BLaER1 (cell line): ENCODE measurements at regions not wholly inside any gene's neighbourhood (a gene's known extent, or its start where the extent isn't known, plus 50 kb on each side); places are given as distances from the start of the nearest gene placed in this dataset.
A peak's percentile ranks its signal among the peaks of the same experiment; 100 is the strongest.

Experiments used
- H3K27ac ChIP-seq: shearing (Covaris generic); formaldehyde crosslinking; 2 replicates; pipeline ENCODE4 v1.8.1; 2022
- H3K27me3 ChIP-seq: shearing (Covaris generic); formaldehyde crosslinking; 2 replicates; pipeline ENCODE4 v1.8.1; 2022
- H3K36me3 ChIP-seq: shearing (Covaris generic); formaldehyde crosslinking; 2 replicates; pipeline ENCODE4 v1.8.1; 2022
- H3K4me1 ChIP-seq: shearing (Covaris generic); formaldehyde crosslinking; 2 replicates; pipeline ENCODE4 v1.8.1; 2022
- H3K4me2 ChIP-seq: shearing (Covaris generic); formaldehyde crosslinking; 2 replicates; pipeline ENCODE4 v1.8.1; 2022
- H3K4me3 ChIP-seq: shearing (Covaris generic); formaldehyde crosslinking; 2 replicates; pipeline ENCODE4 v1.8.1; 2022
- H3K9ac ChIP-seq: shearing (Covaris generic); formaldehyde crosslinking; 2 replicates; pipeline ENCODE4 v1.8.1; 2022
- H3K9me3 ChIP-seq: shearing (Covaris generic); formaldehyde crosslinking; 2 replicates; pipeline ENCODE4 v1.8.1; 2022
- H4K20me1 ChIP-seq: shearing (Covaris generic); formaldehyde crosslinking; 2 replicates; pipeline ENCODE4 v1.8.1; 2022
- Cebpa-rat ChIP-seq: shearing (Covaris generic); IDR thresholded peaks from 2 replicates; pipeline ENCODE4 v1.8.1; 2022

DNA sequence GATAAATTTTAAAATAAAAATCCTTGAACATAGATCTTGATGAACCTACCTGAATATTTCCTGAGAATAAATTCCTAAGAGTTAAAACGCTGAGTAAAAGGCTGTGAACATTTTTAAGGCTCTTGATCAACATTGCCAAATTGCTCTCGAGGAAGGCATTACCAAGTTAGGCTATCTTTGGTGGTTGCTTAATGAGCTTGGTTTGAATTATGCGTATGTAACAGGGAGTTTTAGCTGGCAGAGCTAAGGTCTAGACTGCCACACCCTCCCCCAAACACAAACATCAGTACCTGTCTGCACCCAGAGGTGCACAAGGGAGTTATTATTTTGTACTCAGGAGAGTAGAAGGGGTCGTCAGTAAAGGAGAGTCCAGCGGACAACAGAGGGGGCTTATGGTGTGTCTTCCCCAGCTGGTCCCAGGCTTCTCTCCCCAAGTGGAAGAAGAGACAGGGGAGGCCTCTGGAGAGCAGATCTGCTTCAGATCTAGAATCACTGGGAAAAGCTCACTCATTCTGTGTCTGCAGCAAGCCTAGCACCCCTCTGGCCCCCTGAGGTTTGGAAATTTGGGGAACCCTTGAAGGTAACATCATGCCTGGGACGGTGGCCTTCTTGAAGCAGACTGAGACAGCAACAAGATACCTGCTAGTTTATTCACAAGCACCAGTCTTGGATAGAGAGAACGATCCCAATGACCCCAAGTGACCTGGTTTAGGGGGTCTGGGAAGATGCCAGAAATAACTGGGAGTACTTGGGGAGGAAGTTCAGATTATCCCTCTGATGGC lies 197.2 kb upstream of the ID2 start:
- H3K4me1 ChIP-seq, result peaks cover 93% of the 10 kb centered on the region
- peak overlapping the region; percentile 48 for H3K27ac ChIP-seq
- no peak for TF ChIP-seq Cebpa-rat
- no peaks in the 10 kb centered on the region for H3K9me3 ChIP-seq
- no peaks in the 10 kb centered on the region for H3K36me3 ChIP-seq
- no peak overlapping the region for H3K9ac ChIP-seq
- H4K20me1 ChIP-seq, result no peaks in the 10 kb centered on the region
- H3K27me3 ChIP-seq, result no peaks in the 10 kb centered on the region
- no peak overlapping the region for H3K4me3 ChIP-seq
- H3K4me2 ChIP-seq, result no peak overlapping the region

DNA sequence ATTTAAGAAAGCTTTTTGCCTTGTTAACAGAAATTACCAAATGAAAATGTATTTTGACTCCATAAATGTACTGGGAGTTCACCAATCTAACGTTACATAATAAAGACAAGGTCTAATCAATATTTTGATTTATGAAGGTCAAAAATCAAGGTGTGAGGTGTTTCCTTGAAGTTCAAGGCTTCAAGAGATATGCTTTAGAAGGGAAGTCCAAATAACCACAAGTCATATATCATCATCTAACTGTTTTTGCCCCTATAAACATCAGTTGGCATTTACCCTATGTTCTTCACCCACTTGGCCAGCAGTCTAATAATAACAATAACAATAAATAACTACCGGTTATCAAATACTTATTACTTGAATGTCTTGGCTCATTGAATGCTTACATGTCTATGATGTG lies 196.1 kb upstream of the ID2 start:
- Histone ChIP-seq H4K20me1 (no peaks in the 10 kb centered on the region), H3K4me1 (peaks cover 93% of the 10 kb centered on the region), H3K27ac (no peak overlapping the region), H3K9me3 (no peaks in the 10 kb centered on the region), H3K4me2 (peak overlapping the region; percentile 90), H3K9ac (no peak overlapping the region), H3K27me3 (no peaks in the 10 kb centered on the region), H3K4me3 (no peak overlapping the region), H3K36me3 (no peaks in the 10 kb centered on the region)
- TF ChIP-seq Cebpa-rat, result no peak

DNA sequence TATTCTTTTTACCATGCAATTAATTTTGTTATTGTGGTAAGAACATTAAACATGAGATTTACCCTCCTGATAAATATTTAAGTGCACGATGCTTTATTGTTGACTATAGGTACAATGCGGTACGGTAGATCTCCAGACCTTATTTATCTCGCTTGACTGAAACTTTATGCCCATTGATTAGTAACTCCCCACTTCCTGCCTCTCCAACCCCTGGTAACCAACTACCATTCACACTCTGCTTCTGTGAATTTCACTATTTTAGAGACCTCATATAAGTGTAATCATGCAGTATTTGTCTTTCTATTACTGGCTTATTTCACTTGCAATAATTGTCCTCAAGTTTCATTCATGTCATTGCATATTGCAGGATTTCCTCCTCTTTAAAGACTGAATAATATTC lies 195.7 kb upstream of the ID2 start:
- Histone ChIP-seq H3K4me1 (peaks cover 93% of the 10 kb centered on the region), H3K27me3 (no peaks in the 10 kb centered on the region), H3K9ac (no peak overlapping the region)

DNA sequence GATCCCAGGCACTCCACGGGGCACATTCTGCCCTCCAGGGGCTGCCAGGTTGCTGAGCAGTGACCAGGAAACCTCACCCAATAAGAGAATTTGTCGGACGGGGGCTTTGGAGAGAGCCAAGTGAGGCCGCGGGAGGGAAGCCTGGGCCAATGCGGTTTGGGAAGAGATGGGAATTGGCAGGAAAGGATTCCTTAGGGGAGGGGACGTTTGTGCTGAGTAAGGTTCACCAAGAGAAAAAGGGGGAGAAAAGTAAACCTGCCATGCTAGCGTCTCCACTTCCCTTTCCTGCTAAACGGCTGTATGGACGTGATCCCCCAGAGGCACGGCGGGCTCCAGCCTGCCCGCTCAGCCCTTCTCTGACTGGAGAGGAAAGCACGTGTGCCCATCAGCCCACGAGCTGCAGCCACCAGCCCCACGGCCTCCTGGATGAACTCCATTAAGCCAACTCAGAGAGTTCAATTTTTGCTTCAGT lies 194.4 kb upstream of the ID2 start:
- Histone ChIP-seq H3K27me3 (no peaks in the 10 kb centered on the region), H3K9ac (peak overlapping the region; percentile 63)

More for the DNA sequence above, 195.7 kb upstream of the ID2 start:
- Histone ChIP-seq H3K4me2 (peak overlapping the region; percentile 90), H3K27ac (no peak overlapping the region), H3K36me3 (no peaks in the 10 kb centered on the region), H3K9me3 (no peaks in the 10 kb centered on the region), H4K20me1 (no peaks in the 10 kb centered on the region), H3K4me3 (no peak overlapping the region)
- TF ChIP-seq Cebpa-rat, result no peak

GRCh38 chr2:8488001-8488738 lies 193.7 kb upstream of the ID2 start:
- Histone ChIP-seq H3K27ac (peak overlapping the region; percentile 89), H4K20me1 (no peaks in the 10 kb centered on the region), H3K4me2 (peak overlapping the region; percentile 90), H3K9ac (peak overlapping the region; percentile 63), H3K9me3 (no peaks in the 10 kb centered on the region), H3K36me3 (no peaks in the 10 kb centered on the region), H3K4me1 (peaks cover 78% of the 10 kb centered on the region), H3K27me3 (no peaks in the 10 kb centered on the region), H3K4me3 (peak overlapping the region; percentile 45)
- TF ChIP-seq Cebpa-rat, result 0 out of 2 replicates have a peak, but pooled peaks have one; percentile 39

More for the DNA sequence above, 194.4 kb upstream of the ID2 start:
- H3K36me3 ChIP-seq, result no peaks in the 10 kb centered on the region
- peak overlapping the region; percentile 89 for H3K27ac ChIP-seq
- peak overlapping the region; percentile 90 for H3K4me2 ChIP-seq
- H3K4me3 ChIP-seq, result peak overlapping the region; percentile 45
- peaks cover 85% of the 10 kb centered on the region for H3K4me1 ChIP-seq
- no peaks in the 10 kb centered on the region for H4K20me1 ChIP-seq
- no peak for TF ChIP-seq Cebpa-rat
- H3K9me3 ChIP-seq, result no peaks in the 10 kb centered on the region

DNA sequence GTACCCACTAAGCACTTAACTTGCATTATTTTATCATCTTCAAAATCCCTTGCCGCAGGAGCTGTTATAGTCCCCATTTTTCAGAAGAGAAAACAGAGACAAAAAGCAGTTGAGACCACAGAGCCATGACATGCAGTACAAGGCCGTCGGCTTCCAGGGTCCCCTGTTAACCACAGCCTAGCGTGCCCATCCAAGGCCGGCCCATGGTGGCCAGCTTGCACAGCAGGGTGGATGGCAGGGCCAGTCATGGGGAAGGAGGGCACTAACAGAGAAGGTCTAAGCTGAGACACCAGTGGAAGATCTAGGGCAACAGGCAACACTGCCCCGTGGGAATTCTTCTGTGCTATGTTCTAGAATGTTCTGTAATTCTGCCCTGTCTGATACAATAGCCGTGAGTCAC lies 192.6 kb upstream of the ID2 start:
- Histone ChIP-seq H3K4me1 (peaks cover 76% of the 10 kb centered on the region), H3K4me2 (peak overlapping the region; percentile 90), H3K9me3 (no peaks in the 10 kb centered on the region), H3K27me3 (no peaks in the 10 kb centered on the region), H3K4me3 (no peak overlapping the region), H3K36me3 (no peaks in the 10 kb centered on the region), H4K20me1 (no peaks in the 10 kb centered on the region), H3K9ac (no peak overlapping the region), H3K27ac (peak overlapping the region; percentile 89)
- TF ChIP-seq Cebpa-rat, result no peak

DNA sequence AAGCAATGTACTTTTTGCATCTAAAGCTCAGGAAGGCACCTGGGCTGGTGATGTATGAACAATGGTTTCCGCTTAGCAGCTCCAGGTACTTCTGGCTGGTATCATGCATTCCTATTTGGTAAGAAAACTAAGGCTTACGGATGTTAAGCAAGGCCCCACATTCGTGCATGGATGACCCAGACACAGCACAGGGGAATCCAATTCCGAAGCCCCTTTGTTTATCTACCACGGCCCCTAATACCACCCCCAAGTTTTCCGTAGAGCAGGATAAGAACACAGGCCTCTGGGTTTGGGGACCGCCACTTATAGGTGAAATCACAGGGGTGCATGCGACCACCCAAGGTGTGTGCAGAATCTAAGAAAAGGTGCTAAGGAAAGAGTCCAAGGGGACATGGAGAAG lies 192.1 kb upstream of the ID2 start:
- no peak for TF ChIP-seq Cebpa-rat
- H3K4me2 ChIP-seq, result peak overlapping the region; percentile 90
- no peak overlapping the region; the same call in 1 of the 2 replicates for H3K27ac ChIP-seq
- H3K9ac ChIP-seq, result no peak overlapping the region
- peaks cover 75% of the 10 kb centered on the region for H3K4me1 ChIP-seq
- no peaks in the 10 kb centered on the region for H3K27me3 ChIP-seq
- no peaks in the 10 kb centered on the region for H4K20me1 ChIP-seq
- no peak overlapping the region for H3K4me3 ChIP-seq
- H3K9me3 ChIP-seq, result no peaks in the 10 kb centered on the region
- no peaks in the 10 kb centered on the region for H3K36me3 ChIP-seq

- H4K20me1 ChIP-seq, result no peaks in the 10 kb centered on the region
- no peaks in the 10 kb centered on the region for H3K9me3 ChIP-seq
- H3K4me1 ChIP-seq, result peaks cover 70% of the 10 kb centered on the region
- peak overlapping the region; percentile 90 for H3K4me2 ChIP-seq
- H3K9ac ChIP-seq, result no peak overlapping the region
- no peak for TF ChIP-seq Cebpa-rat
- H3K4me3 ChIP-seq, result no peak overlapping the region
- no peaks in the 10 kb centered on the region for H3K36me3 ChIP-seq
- H3K27ac ChIP-seq, result no peak overlapping the region; the same call in 1 of the 2 replicates
- H3K27me3 ChIP-seq, result no peaks in the 10 kb centered on the region
Measured at GRCh38 chr2:8490166-8490721, 191.6 kb upstream of the ID2 start.

DNA sequence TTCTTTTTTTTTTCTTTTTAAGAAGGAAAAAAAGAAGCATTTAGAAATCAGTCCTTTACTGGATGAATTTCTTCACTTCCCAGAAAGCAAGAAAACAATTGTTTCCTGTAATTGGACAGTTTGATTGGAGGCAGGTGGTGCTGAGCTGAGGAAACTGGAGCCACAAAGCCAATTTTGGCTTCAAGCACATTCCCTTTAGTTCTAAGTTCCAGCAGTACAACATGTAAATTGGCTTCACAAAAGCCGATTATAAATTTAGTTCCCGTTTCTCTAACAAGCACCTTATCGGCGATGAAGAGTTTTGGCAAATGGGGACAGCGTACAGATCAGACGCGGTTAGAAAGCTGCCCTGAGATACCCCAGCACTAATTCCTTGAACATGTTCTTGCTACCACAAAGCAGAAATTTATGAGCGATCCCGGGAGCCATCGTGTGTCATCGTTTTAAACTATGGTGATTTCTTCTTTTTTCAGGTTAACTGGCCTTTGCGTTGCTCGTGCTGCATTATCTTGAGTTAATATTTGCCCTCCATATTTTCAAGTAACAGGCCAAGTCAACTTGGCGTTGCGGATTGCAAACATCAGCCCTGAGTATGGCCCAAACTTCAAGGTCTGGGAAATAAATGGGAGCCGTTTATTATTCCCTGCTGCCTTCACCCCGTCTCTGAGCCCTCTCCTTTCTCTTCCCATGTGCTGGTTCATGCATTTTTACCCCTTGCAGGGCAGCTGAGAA lies 190.4 kb upstream of the ID2 start:
- TF ChIP-seq Cebpa-rat, result no peak
- peak overlapping the region; percentile 26 for H3K4me2 ChIP-seq
- no peaks in the 10 kb centered on the region for H3K36me3 ChIP-seq
- no peak overlapping the region for H3K27ac ChIP-seq
- H3K4me1 ChIP-seq, result peaks cover 58% of the 10 kb centered on the region
- H3K4me3 ChIP-seq, result no peak overlapping the region
- no peaks in the 10 kb centered on the region for H3K27me3 ChIP-seq
- H3K9me3 ChIP-seq, result no peaks in the 10 kb centered on the region
- no peak overlapping the region for H3K9ac ChIP-seq
- H4K20me1 ChIP-seq, result no peaks in the 10 kb centered on the region
